Upper lobe of left lung (tissue), 6 donors: ENCODE measurements at regions not wholly inside any gene's neighbourhood (a gene's known extent, or its start where the extent isn't known, plus 50 kb on each side); places are given as distances from the start of the nearest gene placed in this dataset.

Source experiments
- ATAC-seq, 2 donors: fragments of 200-7000 bp; cut with Tn5 transposase; one replicate each; pipeline ENCODE4 v1.9.1; 2022; ENCODE audit warnings: mild to moderate bottlenecking in 2 of 2, moderate library complexity in 2 of 2; ENCODE audit not compliant: low FRiP score in 2 of 2
- DNase-seq, 2 donors: peaks; one replicate each; pipeline ENCODE4 v3.0.0-alpha.2; 2019 to 2020
- H3K27ac ChIP-seq, 4 donors: fragments of 200-600 bp; sonication (generic); one replicate each; pipeline ENCODE4 v1.5.1; 2016 to 2019
- H3K27me3 ChIP-seq, 4 donors: fragments of 200-600 bp; sonication (generic); one replicate each; pipeline ENCODE4 v1.5.1; 2017 to 2019
- H3K36me3 ChIP-seq, 4 donors: fragments of 200-600 bp; sonication (generic); one replicate each; pipeline ENCODE4 v1.5.1; 2016 to 2019
- H3K4me1 ChIP-seq, 4 donors: fragments of 200-600 bp; sonication (generic); one replicate each; pipeline ENCODE4 v1.5.1; 2018 to 2019
- H3K4me3 ChIP-seq, 4 donors: fragments of 200-600 bp; sonication (generic); one replicate each; pipeline ENCODE4 v1.5.1; 2017 to 2019; ENCODE audit warnings: mild to moderate bottlenecking in 2 of 4, moderate library complexity in 1 of 4
- H3K9me3 ChIP-seq, 4 donors: fragments of 200-600 bp; sonication (generic); one replicate each; pipeline ENCODE4 v1.5.1; 2018 to 2019
- CTCF ChIP-seq, 6 experiments: fragments of 450-650 bp in 4 of 6; fragments of 200-600 bp in 2 of 6; sonication (generic) in 2 of 6; IDR thresholded peaks; one replicate each; pipeline ENCODE4 v1.5.1; 2016 to 2019; ENCODE audit warnings: antibody characterized with exemption in 6 of 6
- EP300 ChIP-seq, 4 donors: sonication (generic); formaldehyde crosslinking; IDR thresholded peaks; one replicate each; pipeline ENCODE4 v1.5.1; 2017; ENCODE audit warnings: antibody characterized with exemption in 4 of 4, control low read depth in 2 of 4
- POLR2A ChIP-seq, 4 donors: fragments of 450-650 bp; IDR thresholded peaks; one replicate each; pipeline ENCODE4 v1.5.1; 2016 to 2017; ENCODE audit warnings: antibody characterized with exemption in 4 of 4, mild to moderate bottlenecking in 2 of 4
- POLR2AphosphoS5 ChIP-seq, 2 donors: sonication (generic); formaldehyde crosslinking; IDR thresholded peaks; one replicate each; pipeline ENCODE4 v1.5.1; 2017; ENCODE audit warnings: antibody characterized with exemption in 2 of 2
- WGBS, 2 donors: methylation state at CpG; one replicate each; pipeline ENCODE4 v1.1.5; 2017 to 2018; 5-methylcytosine and 5-hydroxymethylcytosine counted together
- donor health status: DM: no; HTN: no; CAD: no; lungs with moderate emphysema.
- donor health status: DM: no; HTN: yes; CAD: no; lungs with severe emphysema.

- H3K27me3 ChIP-seq, result no peaks in the 10 kb centered on the region
- WGBS, 2 donors, result 88 to 93% methylated on average over 4 of the region's 4 CpGs
Observed at GRCh38 chr19:28608292-28608691, 604.7 kb downstream of the UQCRFS1 start.

DNA sequence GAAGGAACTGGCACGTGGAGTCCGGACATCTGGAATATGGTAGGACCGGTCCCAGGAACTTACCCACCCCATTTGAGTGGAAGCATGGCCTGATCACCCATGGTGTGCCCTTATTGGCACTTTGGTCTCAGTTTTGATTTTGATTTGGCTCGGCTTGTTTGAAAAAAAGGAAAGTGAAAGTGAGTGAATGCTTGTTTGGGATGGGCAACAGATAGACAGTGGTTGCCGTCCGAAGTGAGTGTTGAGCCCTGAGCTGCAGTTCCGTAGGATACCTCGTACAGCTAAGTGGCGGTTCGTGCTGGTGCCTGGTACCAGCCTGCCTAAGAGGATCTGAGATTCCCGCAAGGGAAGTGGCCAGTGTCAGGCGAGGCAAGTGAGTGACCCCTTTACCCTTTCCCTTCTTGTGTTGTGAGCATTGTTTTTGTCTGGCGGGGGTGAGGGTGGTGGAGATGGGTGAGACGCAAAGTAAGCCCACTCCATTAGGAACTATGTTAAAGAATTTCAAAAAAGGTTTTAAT, 605.8 kb downstream of the UQCRFS1 start:
- Histone ChIP-seq H3K9me3 (peaks cover 0 to 13% (median 4%) of the 10 kb centered on the region in 4 donors), H3K4me1 (no peaks in the 10 kb centered on the region), H3K4me3 (no peak overlapping the region), H3K27ac (no peak overlapping the region), H3K27me3 (no peaks in the 10 kb centered on the region), H3K36me3 (no peaks in the 10 kb centered on the region)
- ATAC-seq, result no peak
- no peak for DNase-seq
- no peak for TF ChIP-seq POLR2AphosphoS5 (IDR thresholded peaks at IDR 0.05)
- no peak for TF ChIP-seq CTCF (IDR thresholded peaks at IDR 0.05)
- TF ChIP-seq POLR2A (IDR thresholded peaks at IDR 0.05), result no peak
- TF ChIP-seq EP300 (IDR thresholded peaks at IDR 0.05), result no peak
- WGBS, 2 donors, result 90 to 95% methylated on average over 14 of the region's 14 CpGs

More at GRCh38 chr19:28608292-28608691, 604.7 kb downstream of the UQCRFS1 start:
- Histone ChIP-seq H3K9me3 (peaks cover 0 to 13% (median 4%) of the 10 kb centered on the region in 4 donors), H3K4me1 (no peaks in the 10 kb centered on the region), H3K27ac (no peak overlapping the region), H3K4me3 (no peak overlapping the region), H3K36me3 (no peaks in the 10 kb centered on the region)
- no peak for TF ChIP-seq EP300 (IDR thresholded peaks at IDR 0.05)
- TF ChIP-seq POLR2A (IDR thresholded peaks at IDR 0.05), result no peak
- TF ChIP-seq POLR2AphosphoS5 (IDR thresholded peaks at IDR 0.05), result no peak
- no peak for TF ChIP-seq CTCF (IDR thresholded peaks at IDR 0.05)
- ATAC-seq, result no peak
- DNase-seq, result no peak

DNA sequence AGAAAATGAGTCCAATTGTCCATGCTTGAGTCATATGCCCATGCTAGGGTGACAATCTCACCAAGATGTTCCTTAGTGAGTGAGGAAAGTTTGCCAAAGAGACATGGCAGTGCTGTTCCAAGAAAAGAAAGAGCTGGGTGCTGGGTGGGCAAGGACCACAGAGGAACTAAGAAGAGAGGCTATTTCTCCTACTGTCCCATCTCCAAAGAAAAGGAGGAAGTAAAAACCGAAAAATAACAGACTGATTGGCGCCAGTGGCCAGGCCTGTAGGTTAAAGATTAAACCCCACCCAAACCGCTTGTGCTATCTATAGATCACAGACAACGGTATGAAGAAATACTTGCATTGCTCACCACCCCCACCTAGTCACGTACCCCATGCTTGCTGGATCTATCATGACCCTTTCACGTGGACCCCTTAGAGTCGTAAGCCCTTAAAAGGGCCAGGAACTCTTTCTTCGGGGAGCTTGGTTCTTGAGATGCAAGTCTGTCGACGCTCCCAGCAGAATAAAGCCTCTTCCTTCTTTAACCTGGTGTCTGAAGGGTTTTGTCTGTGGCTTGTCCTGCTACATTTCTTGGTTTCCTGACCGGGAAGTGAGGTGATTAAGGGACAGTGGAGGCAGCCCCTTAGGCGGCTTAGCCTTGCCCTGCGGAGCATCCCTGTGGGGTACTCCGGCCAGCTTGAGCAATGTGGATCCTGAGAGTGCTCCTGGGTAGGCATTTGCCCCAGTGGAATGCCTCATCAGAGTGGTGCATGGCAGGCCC, 606.5 kb downstream of the UQCRFS1 start:
- WGBS, 2 donors, result 85 to 88% methylated on average over 14 of the region's 14 CpGs
- no peak for ATAC-seq
- H3K36me3 ChIP-seq, result no peaks in the 10 kb centered on the region
- no peaks in the 10 kb centered on the region for H3K4me1 ChIP-seq
- no peaks in the 10 kb centered on the region for H3K27me3 ChIP-seq
- DNase-seq, result no peak
- peaks cover 0 to 13% (median 4%) of the 10 kb centered on the region in 4 donors for H3K9me3 ChIP-seq
- no peak overlapping the region for H3K27ac ChIP-seq
- TF ChIP-seq EP300 (IDR thresholded peaks at IDR 0.05) (no peak), POLR2A (IDR thresholded peaks at IDR 0.05) (no peak), CTCF (IDR thresholded peaks at IDR 0.05) (no peak), POLR2AphosphoS5 (IDR thresholded peaks at IDR 0.05) (no peak)
- no peak overlapping the region for H3K4me3 ChIP-seq

- 84 to 90% methylated on average over 8 of the region's 8 CpGs for WGBS, 2 donors
- no peaks in the 10 kb centered on the region for H3K27me3 ChIP-seq
- DNase-seq, result no peak
- H3K9me3 ChIP-seq, result peaks cover 0 to 13% (median 4%) of the 10 kb centered on the region in 4 donors
- no peaks in the 10 kb centered on the region for H3K36me3 ChIP-seq
- no peak for ATAC-seq
- no peak overlapping the region for H3K27ac ChIP-seq
- H3K4me3 ChIP-seq, result no peak overlapping the region
- H3K4me1 ChIP-seq, result no peaks in the 10 kb centered on the region
- no peak for TF ChIP-seq POLR2AphosphoS5 (IDR thresholded peaks at IDR 0.05)
- no peak for TF ChIP-seq EP300 (IDR thresholded peaks at IDR 0.05)
- no peak for TF ChIP-seq POLR2A (IDR thresholded peaks at IDR 0.05)
- no peak for TF ChIP-seq CTCF (IDR thresholded peaks at IDR 0.05)
Observed at GRCh38 chr19:28605501-28606268, 607.3 kb downstream of the UQCRFS1 start.
